ENCODE measurements at regions not wholly inside any gene's neighbourhood (a gene's known extent, or its start where the extent isn't known, plus 50 kb on each side); places are given as distances from the start of the nearest gene placed in this dataset.
"Not testable (repeated sequence)": the region's sequence is repeated elsewhere in the genome, so short reads cannot be mapped to it uniquely, and the experiment has no call there.

- DNase-seq = no peak
These were observed 518.6 kb upstream of the NUDT12 start for GRCh38 chr5:104081232-104081631.

- peak; percentile 14 for DNase-seq
These were observed 518.1 kb upstream of the NUDT12 start for GRCh38 chr5:104080646-104081175.

- DNase-seq = peak; percentile 22
These were observed 517.5 kb upstream of the NUDT12 start for GRCh38 chr5:104079861-104080645.

- no peak for DNase-seq
These were observed 509.3 kb upstream of the NUDT12 start for GRCh38 chr5:104071887-104072286.

GRCh38 chr5:104062621-104063377 is 500.2 kb upstream of the NUDT12 start:
- no peak for DNase-seq

GRCh38 chr5:104061707-104062106 is 499.1 kb upstream of the NUDT12 start:
- no peak for DNase-seq

GRCh38 chr5:104053353-104053649 is 490.7 kb upstream of the NUDT12 start:
- DNase-seq = no peak

- no peak for DNase-seq
These were observed 490.2 kb upstream of the NUDT12 start for GRCh38 chr5:104052558-104053352.

GRCh38 chr5:104050436-104050835 is 487.8 kb upstream of the NUDT12 start:
- DNase-seq = no peak

- no peak for DNase-seq
These were observed 487.2 kb upstream of the NUDT12 start for GRCh38 chr5:104049752-104050151.

- no peak for DNase-seq
These were observed 485.6 kb upstream of the NUDT12 start for GRCh38 chr5:104048231-104048630.

- DNase-seq = no peak
These were observed 483.4 kb upstream of the NUDT12 start for GRCh38 chr5:104045987-104046386.

- DNase-seq = not testable (repeated sequence)
These were observed 477.3 kb upstream of the NUDT12 start for GRCh38 chr5:104039871-104040270.

- not testable (repeated sequence) for DNase-seq
These were observed 474.5 kb upstream of the NUDT12 start for GRCh38 chr5:104037136-104037535.

- DNase-seq = not testable (repeated sequence)
These were observed 470.6 kb upstream of the NUDT12 start for GRCh38 chr5:104033186-104033585.

GRCh38 chr5:104024538-104024937 is 461.9 kb upstream of the NUDT12 start:
- DNase-seq = no peak

GRCh38 chr5:104023739-104024138 is 461.1 kb upstream of the NUDT12 start:
- no peak for DNase-seq

- DNase-seq = no peak
These were observed 457.4 kb upstream of the NUDT12 start for GRCh38 chr5:104019956-104020355.

- DNase-seq = peak; percentile 34
These were observed 455.7 kb upstream of the NUDT12 start for GRCh38 chr5:104018299-104018698.

GRCh38 chr5:104016646-104017045 is 454.1 kb upstream of the NUDT12 start:
- DNase-seq = no peak

GRCh38 chr5:104015765-104016164 is 453.2 kb upstream of the NUDT12 start:
- no peak for DNase-seq

- DNase-seq = not testable (repeated sequence)
These were observed 440.2 kb upstream of the NUDT12 start for GRCh38 chr5:104002783-104003182.

- DNase-seq = no peak
These were observed 438.5 kb upstream of the NUDT12 start for GRCh38 chr5:104001136-104001535.

Data from DMS53 (cell line).